PC-9 (cell line): ENCODE measurements at regions not wholly inside any gene's neighbourhood (a gene's known extent, or its start where the extent isn't known, plus 50 kb on each side); places are given as distances from the start of the nearest gene placed in this dataset.

Experiments
- BruUV-seq: library from RNA; stranded (reverse); fragments of 400-500 nt; replicated peaks from 2 replicates; lab custom pipeline; 2021; lab: Mats Ljungman, UMichigan
- CTCF ChIA-PET: fragments of 300-600 bp; sonication (Branson Sonifier 250); formaldehyde crosslinking; loops from one replicate; lab custom pipeline; 2022; ENCODE audit warnings: antibody characterized with exemption; lab: Charles Lee
- POLR2A ChIA-PET: fragments of 300-600 bp; sonication (Branson Sonifier 250); formaldehyde crosslinking; loops from one replicate; lab custom pipeline; 2022; ENCODE audit warnings: antibody characterized with exemption; ENCODE audit not compliant: unreplicated experiment; lab: Charles Lee
- DNase-seq, 2 experiments: peaks; one replicate each; pipeline versions ENCODE4 v3.0.0 to v3.0.0-alpha.2; 2015 to 2022; ENCODE audit warnings: mixed read lengths in 1 of 2
- H2AFZ ChIP-seq: fragments of 200-600 bp; sonication (generic); 2 replicates; pipeline ENCODE4 v1.8.1; 2017; ENCODE audit warnings: antibody characterized with exemption
- H3F3A ChIP-seq: fragments of 200-600 bp; sonication (generic); 2 replicates; pipeline ENCODE4 v1.8.1; 2017; ENCODE audit warnings: antibody characterized with exemption, mild to moderate bottlenecking, low read depth; ENCODE audit not compliant: insufficient read depth
- H3K27ac ChIP-seq: fragments of 200-600 bp; sonication (generic); 2 replicates; pipeline ENCODE4 v1.6.1; 2016; ENCODE audit warnings: mixed run types
- H3K27me3 ChIP-seq: fragments of 200-600 bp; sonication (generic); 2 replicates; pipeline ENCODE4 v1.6.1; 2016; ENCODE audit warnings: low read depth, mixed run types; ENCODE audit not compliant: insufficient read depth
- H3K36me3 ChIP-seq: fragments of 200-600 bp; sonication (generic); 2 replicates; pipeline ENCODE4 v1.6.1; 2016; ENCODE audit warnings: low read depth, mixed run types
- H3K4me1 ChIP-seq: fragments of 200-600 bp; sonication (generic); replicated peaks from 2 replicates; pipeline ENCODE4 v1.6.1; 2016; ENCODE audit warnings: mixed run types; ENCODE audit not compliant: insufficient read depth
- H3K4me2 ChIP-seq: fragments of 200-600 bp; sonication (generic); 2 replicates; pipeline ENCODE4 v1.6.1; 2017; ENCODE audit warnings: mixed run types
- H3K4me3 ChIP-seq: fragments of 200-600 bp; sonication (generic); 2 replicates; pipeline ENCODE4 v1.6.1; 2016; ENCODE audit warnings: mixed run types
- H3K79me2 ChIP-seq: fragments of 200-600 bp; sonication (generic); 2 replicates; pipeline ENCODE4 v1.6.1; 2017; ENCODE audit warnings: low read depth, mixed run types
- H3K9me2 ChIP-seq: fragments of 200-600 bp; sonication (generic); 2 replicates; pipeline ENCODE4 v1.8.1; 2017; ENCODE audit warnings: mild to moderate bottlenecking; ENCODE audit not compliant: insufficient read depth
- H3K9me3 ChIP-seq: fragments of 200-600 bp; sonication (generic); 2 replicates; pipeline ENCODE4 v1.8.1; 2016; ENCODE audit warnings: low read depth; ENCODE audit not compliant: insufficient read depth
- H4K20me1 ChIP-seq: fragments of 200-600 bp; sonication (generic); 2 replicates; pipeline ENCODE4 v1.8.1; 2017; ENCODE audit not compliant: insufficient read depth
- EZH2 ChIP-seq: fragments of 200-600 bp; sonication (generic); IDR thresholded peaks from 2 replicates; pipeline ENCODE4 v1.8.0; 2017; ENCODE audit warnings: antibody characterized with exemption, low read depth
- intact Hi-C: fragments of 100-400 bp; cut with micrococcal nuclease; formaldehyde crosslinking; loops from one replicate; pipeline ENCODE4 v1.10.0; 2022; ENCODE audit not compliant: unreplicated experiment
- TF ChIP-seq, protein P1 (sequence below): fragments of 200-600 bp; sonication (generic); conservative IDR thresholded peaks from 2 replicates; pipeline ENCODE4 v1.6.1; 2017; ENCODE audit warnings: mixed run types, antibody characterized with exemption, mild to moderate bottlenecking, moderate library complexity

DNA sequence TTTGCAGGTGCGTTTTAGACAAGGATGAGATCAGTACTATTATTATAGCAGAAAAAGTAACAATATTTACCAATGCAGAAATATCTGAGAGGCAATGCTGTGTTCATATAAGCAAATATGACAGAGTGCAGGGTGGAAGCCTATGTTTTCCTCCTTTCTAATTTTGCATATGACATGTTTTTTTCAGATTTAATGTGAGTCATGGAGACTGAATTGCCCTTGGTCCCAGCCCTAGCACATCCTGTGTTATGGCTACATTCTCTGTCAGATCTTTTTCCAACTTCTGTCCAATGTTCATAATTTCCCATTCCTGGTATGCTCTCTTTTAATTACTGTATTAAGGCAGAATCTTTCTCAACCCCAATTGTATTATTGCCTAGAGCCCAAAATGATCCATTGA lies 165.6 kb downstream of the SLC7A11 start:
- Histone ChIP-seq H2AFZ (no peak overlapping the region), H3K4me3 (no peak overlapping the region)
- no TSS peak for BruUV-seq

DNA sequence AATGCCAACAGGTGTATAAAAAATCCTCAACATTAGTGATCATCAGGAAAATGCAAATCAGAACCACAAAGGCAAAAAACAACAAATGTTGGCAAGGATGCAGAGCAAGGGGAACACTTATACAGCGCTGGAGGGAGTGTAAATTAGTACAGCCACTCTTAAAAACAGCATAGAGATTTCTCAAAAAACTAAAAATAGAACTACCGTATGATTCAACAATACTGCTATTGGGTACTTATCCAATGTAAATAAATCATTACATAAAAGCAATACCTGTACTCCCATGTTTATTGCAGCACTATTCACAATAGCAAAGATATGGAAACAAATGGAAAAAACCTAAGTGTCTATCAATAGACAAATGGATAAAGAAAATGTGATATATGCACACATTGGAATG lies 171.3 kb downstream of the SLC7A11 start:
- no peaks in the 10 kb centered on the region for H3K9me2 ChIP-seq
- H3K79me2 ChIP-seq, result no peaks in the 10 kb centered on the region
- POLR2A ChIA-PET, result no interaction called here
- CTCF ChIA-PET, result interaction anchor here (0.6 kb wide), 1 partner anchor 48 kb away, joined by 3 read pairs; no protein-coding TSS in a partner anchor
- H3K4me1 ChIP-seq, result no peaks in the 10 kb centered on the region
- H3F3A ChIP-seq, result no peaks in the 10 kb centered on the region
- H3K36me3 ChIP-seq, result no peaks in the 10 kb centered on the region
- no peak overlapping the region for H3K4me2 ChIP-seq
- H3K9me3 ChIP-seq, result no peaks in the 10 kb centered on the region
- no peak overlapping the region for H2AFZ ChIP-seq
- H3K4me3 ChIP-seq, result no peak overlapping the region
- no peak overlapping the region for H3K27ac ChIP-seq
- no TSS peak for BruUV-seq
- H4K20me1 ChIP-seq, result no peaks in the 10 kb centered on the region
- no peaks in the 10 kb centered on the region for H3K27me3 ChIP-seq
- intact Hi-C loops, result no loop called here
- TF ChIP-seq EZH2, result no peak
- TF ChIP-seq, protein P1, sequence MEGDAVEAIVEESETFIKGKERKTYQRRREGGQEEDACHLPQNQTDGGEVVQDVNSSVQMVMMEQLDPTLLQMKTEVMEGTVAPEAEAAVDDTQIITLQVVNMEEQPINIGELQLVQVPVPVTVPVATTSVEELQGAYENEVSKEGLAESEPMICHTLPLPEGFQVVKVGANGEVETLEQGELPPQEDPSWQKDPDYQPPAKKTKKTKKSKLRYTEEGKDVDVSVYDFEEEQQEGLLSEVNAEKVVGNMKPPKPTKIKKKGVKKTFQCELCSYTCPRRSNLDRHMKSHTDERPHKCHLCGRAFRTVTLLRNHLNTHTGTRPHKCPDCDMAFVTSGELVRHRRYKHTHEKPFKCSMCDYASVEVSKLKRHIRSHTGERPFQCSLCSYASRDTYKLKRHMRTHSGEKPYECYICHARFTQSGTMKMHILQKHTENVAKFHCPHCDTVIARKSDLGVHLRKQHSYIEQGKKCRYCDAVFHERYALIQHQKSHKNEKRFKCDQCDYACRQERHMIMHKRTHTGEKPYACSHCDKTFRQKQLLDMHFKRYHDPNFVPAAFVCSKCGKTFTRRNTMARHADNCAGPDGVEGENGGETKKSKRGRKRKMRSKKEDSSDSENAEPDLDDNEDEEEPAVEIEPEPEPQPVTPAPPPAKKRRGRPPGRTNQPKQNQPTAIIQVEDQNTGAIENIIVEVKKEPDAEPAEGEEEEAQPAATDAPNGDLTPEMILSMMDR, result no peak
- DNase-seq, result no peak

More for the DNA sequence above, 165.6 kb downstream of the SLC7A11 start:
- Histone ChIP-seq H3K4me2 (no peak overlapping the region), H3F3A (no peaks in the 10 kb centered on the region), H3K9me2 (no peaks in the 10 kb centered on the region), H3K27me3 (no peaks in the 10 kb centered on the region), H3K79me2 (no peaks in the 10 kb centered on the region), H3K4me1 (no peaks in the 10 kb centered on the region), H3K27ac (no peak overlapping the region), H4K20me1 (no peaks in the 10 kb centered on the region), H3K9me3 (no peaks in the 10 kb centered on the region), H3K36me3 (no peaks in the 10 kb centered on the region)
- ChIA-PET CTCF (no interaction called here), POLR2A (no interaction called here)
- TF ChIP-seq EZH2, result no peak
- TF ChIP-seq, protein P1, result no peak
- no peak for DNase-seq
- intact Hi-C loops, result no loop called here

DNA sequence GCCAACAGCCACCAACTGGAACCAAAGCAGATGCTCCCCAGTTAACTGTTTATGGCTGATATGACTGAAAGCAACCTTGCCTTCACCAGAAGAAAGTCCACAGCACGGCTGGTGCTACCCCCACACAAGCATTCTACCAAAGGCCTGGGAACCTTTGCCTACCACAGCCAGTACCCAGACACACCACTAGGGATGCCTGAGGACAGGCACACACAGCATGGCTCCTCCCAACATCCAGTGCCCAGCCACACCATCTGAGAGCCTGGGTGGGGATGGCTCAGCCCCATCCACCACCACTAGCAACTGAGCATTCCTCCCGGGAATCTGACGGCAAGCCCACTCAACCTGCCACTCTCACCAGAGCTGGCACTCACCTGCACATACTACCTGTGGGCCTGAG lies 178.6 kb downstream of the SLC7A11 start:
- Histone ChIP-seq H4K20me1 (no peaks in the 10 kb centered on the region), H3K4me3 (no peak overlapping the region), H3K27me3 (no peaks in the 10 kb centered on the region), H3K4me2 (no peak overlapping the region), H2AFZ (no peak overlapping the region), H3K27ac (no peak overlapping the region), H3K4me1 (no peaks in the 10 kb centered on the region), H3K36me3 (no peaks in the 10 kb centered on the region), H3K9me3 (no peaks in the 10 kb centered on the region), H3K79me2 (no peaks in the 10 kb centered on the region), H3K9me2 (no peaks in the 10 kb centered on the region), H3F3A (no peaks in the 10 kb centered on the region)
- TF ChIP-seq EZH2, result no peak
- TF ChIP-seq, protein P1, result no peak
- no TSS peak for BruUV-seq
- intact Hi-C loops, result no loop called here
- CTCF ChIA-PET, result no interaction called here
- no peak for DNase-seq
- POLR2A ChIA-PET, result interaction anchor here (0.7 kb wide), 1 partner anchor 19 kb away, joined by 5 read pairs; no protein-coding TSS in a partner anchor
